Stimulated activated CD8-positive, alpha-beta memory T cell treated with anti-CD3 and anti-CD28 coated beads, Interleukin-15, amount 100 ng/mL, for 1 hour (primary cell): ENCODE measurements at regions not wholly inside any gene's neighbourhood (a gene's known extent, or its start where the extent isn't known, plus 50 kb on each side); places are given as distances from the start of the nearest gene placed in this dataset.
"Not testable (repeated sequence)": the region's sequence is repeated elsewhere in the genome, so short reads cannot be mapped to it uniquely, and the experiment has no call there.

Experiments
- DNase-seq: peaks from one replicate; pipeline ENCODE4 v3.0.0-alpha.2; 2020; ENCODE audit warnings: low read depth

- no peak for DNase-seq
Observed at GRCh38 chr2:17362956-17363355, 155.3 kb downstream of the RAD51AP2 start.

- no peak for DNase-seq
Observed at GRCh38 chr2:17355608-17356329, 162.5 kb downstream of the RAD51AP2 start.

- DNase-seq: no peak
Observed at GRCh38 chr2:17353263-17353662, 165.0 kb downstream of the RAD51AP2 start.

- DNase-seq: not testable (repeated sequence)
Observed at GRCh38 chr2:17342692-17343091, 175.5 kb downstream of the RAD51AP2 start.

GRCh38 chr2:17337507-17337906, 180.7 kb downstream of the RAD51AP2 start:
- no peak for DNase-seq

- DNase-seq: no peak
Observed at GRCh38 chr2:17336458-17336857, 181.8 kb downstream of the RAD51AP2 start.

GRCh38 chr2:17334300-17334699, 183.9 kb downstream of the RAD51AP2 start:
- DNase-seq: no peak

- no peak for DNase-seq
Observed at GRCh38 chr2:17331636-17332035, 186.6 kb downstream of the RAD51AP2 start.

GRCh38 chr2:17328161-17328560, 190.1 kb downstream of the RAD51AP2 start:
- no peak for DNase-seq

- DNase-seq: no peak
Observed at GRCh38 chr2:17327649-17328048, 190.6 kb downstream of the RAD51AP2 start.

- DNase-seq: no peak
Observed at GRCh38 chr2:17326717-17327116, 191.5 kb downstream of the RAD51AP2 start.

- DNase-seq: no peak
Observed at GRCh38 chr2:17323697-17324096, 194.5 kb downstream of the RAD51AP2 start.

GRCh38 chr2:17322461-17322860, 195.8 kb downstream of the RAD51AP2 start:
- DNase-seq: no peak

GRCh38 chr2:17319090-17319489, 199.2 kb downstream of the RAD51AP2 start:
- no peak for DNase-seq

GRCh38 chr2:17318013-17318412, 200.2 kb downstream of the RAD51AP2 start:
- DNase-seq: no peak

GRCh38 chr2:17317439-17317976, 200.7 kb downstream of the RAD51AP2 start:
- DNase-seq: no peak

- no peak for DNase-seq
Observed at GRCh38 chr2:17313261-17313660, 205.0 kb downstream of the RAD51AP2 start.

GRCh38 chr2:17311771-17312511, 206.3 kb downstream of the RAD51AP2 start:
- DNase-seq: no peak

- DNase-seq: no peak
Observed at GRCh38 chr2:17311106-17311619, 207.1 kb downstream of the RAD51AP2 start.

- DNase-seq: no peak
Observed at GRCh38 chr2:17309741-17310339, 208.4 kb downstream of the RAD51AP2 start.

- DNase-seq: no peak
Observed at GRCh38 chr2:17309181-17309580, 209.1 kb downstream of the RAD51AP2 start.

- DNase-seq: no peak
Observed at GRCh38 chr2:17306706-17307105, 211.5 kb downstream of the RAD51AP2 start.

GRCh38 chr2:17306219-17306618, 212.0 kb downstream of the RAD51AP2 start:
- no peak for DNase-seq
